SH-SY5Y (cell line): ENCODE measurements at regions not wholly inside any gene's neighbourhood (a gene's known extent, or its start where the extent isn't known, plus 50 kb on each side); places are given as distances from the start of the nearest gene placed in this dataset.

Experiments used
- GATA2 ChIP-seq: IDR thresholded peaks from 2 replicates; pipeline ENCODE4 v1.6.1; 2011; ENCODE audit warnings: mild to moderate bottlenecking, low read depth, low read length
- GATA3 ChIP-seq: IDR thresholded peaks from 2 replicates; pipeline ENCODE4 v1.6.1; 2011; ENCODE audit warnings: low read depth, mild to moderate bottlenecking, low read length, moderate library complexity

GRCh38 chr2:150019063-150019462 is 431.5 kb upstream of the MMADHC start:
- no peak for TF ChIP-seq GATA3
- no peak for TF ChIP-seq GATA2
